ENCODE measurements at regions not wholly inside any gene's neighbourhood (a gene's known extent, or its start where the extent isn't known, plus 50 kb on each side); places are given as distances from the start of the nearest gene placed in this dataset.
"Not testable (repeated sequence)": the region's sequence is repeated elsewhere in the genome, so short reads cannot be mapped to it uniquely, and the experiment has no call there.

- no peak for TF ChIP-seq CTCF (conservative IDR thresholded peaks at IDR 0.05)
- Mint-ChIP-seq H3K36me3 (ENCODE audit: low read depth) (no peaks in the 10 kb centered on the region), H3K27ac (ENCODE audit: unreplicated experiment) (no peak overlapping the region), H3K4me3 (no peak overlapping the region), H3K27me3 (ENCODE audit: low read depth) (peaks cover 2% of the 10 kb centered on the region), H3K4me1 (no peaks in the 10 kb centered on the region), H3K9me3 (no peaks in the 10 kb centered on the region)
- DNase-seq (ENCODE audit: low read depth, low spot score), result no peak
Observed at GRCh38 chr1:191498318-191498717, 659.9 kb upstream of the RGS18 start.

- no peak overlapping the region for H3K27ac Mint-ChIP-seq (ENCODE audit: unreplicated experiment)
- no peak for TF ChIP-seq CTCF (conservative IDR thresholded peaks at IDR 0.05)
- H3K4me1 Mint-ChIP-seq, result no peaks in the 10 kb centered on the region
- peaks cover 2% of the 10 kb centered on the region for H3K27me3 Mint-ChIP-seq (ENCODE audit: low read depth)
- DNase-seq (ENCODE audit: low read depth, low spot score), result no peak
- no peak overlapping the region for H3K4me3 Mint-ChIP-seq
- H3K9me3 Mint-ChIP-seq, result no peaks in the 10 kb centered on the region
- no peaks in the 10 kb centered on the region for H3K36me3 Mint-ChIP-seq (ENCODE audit: low read depth)
Observed at GRCh38 chr1:191498825-191499224, 659.4 kb upstream of the RGS18 start.

- Mint-ChIP-seq H3K27ac (ENCODE audit: unreplicated experiment) (no peak overlapping the region), H3K4me3 (no peak overlapping the region), H3K9me3 (no peaks in the 10 kb centered on the region), H3K36me3 (ENCODE audit: low read depth) (no peaks in the 10 kb centered on the region), H3K4me1 (no peaks in the 10 kb centered on the region), H3K27me3 (ENCODE audit: low read depth) (no peaks in the 10 kb centered on the region)
- TF ChIP-seq CTCF (conservative IDR thresholded peaks at IDR 0.05), result no peak
- DNase-seq (ENCODE audit: low read depth, low spot score), result no peak
Observed at GRCh38 chr1:191504999-191505398, 653.3 kb upstream of the RGS18 start.

- Mint-ChIP-seq H3K36me3 (ENCODE audit: low read depth) (no peaks in the 10 kb centered on the region), H3K4me1 (no peaks in the 10 kb centered on the region), H3K27me3 (ENCODE audit: low read depth) (no peaks in the 10 kb centered on the region), H3K4me3 (no peak overlapping the region), H3K9me3 (peaks cover 4% of the 10 kb centered on the region), H3K27ac (ENCODE audit: unreplicated experiment) (no peak overlapping the region)
- TF ChIP-seq CTCF (conservative IDR thresholded peaks at IDR 0.05), result no peak
- DNase-seq (ENCODE audit: low read depth, low spot score), result no peak
Observed at GRCh38 chr1:191508239-191508638, 650.0 kb upstream of the RGS18 start.

- not testable (repeated sequence) for H3K36me3 Mint-ChIP-seq (ENCODE audit: low read depth); H3K27ac Mint-ChIP-seq (ENCODE audit: unreplicated experiment); H3K4me3 Mint-ChIP-seq; H3K27me3 Mint-ChIP-seq (ENCODE audit: low read depth); DNase-seq (ENCODE audit: low read depth, low spot score); H3K4me1 Mint-ChIP-seq; H3K9me3 Mint-ChIP-seq
Observed at GRCh38 chr1:191511480-191511879, 646.8 kb upstream of the RGS18 start.

GRCh38 chr1:191517826-191518225 lies 640.4 kb upstream of the RGS18 start:
- TF ChIP-seq CTCF (conservative IDR thresholded peaks at IDR 0.05), result peak; percentile 36
- Mint-ChIP-seq H3K4me1 (no peaks in the 10 kb centered on the region), H3K27me3 (ENCODE audit: low read depth) (no peaks in the 10 kb centered on the region), H3K36me3 (ENCODE audit: low read depth) (no peaks in the 10 kb centered on the region), H3K9me3 (peaks cover under 1% of the 10 kb centered on the region), H3K27ac (ENCODE audit: unreplicated experiment) (no peak overlapping the region), H3K4me3 (no peak overlapping the region)
- DNase-seq (ENCODE audit: low read depth, low spot score), result no peak

All from neural crest cell (in vitro differentiated cells).